ENCODE measurements at regions not wholly inside any gene's neighbourhood (a gene's known extent, or its start where the extent isn't known, plus 50 kb on each side); places are given as distances from the start of the nearest gene placed in this dataset.
A peak's percentile ranks its signal among the peaks of the same experiment; 100 is the strongest.

- H3K27me3 ChIP-seq (ENCODE audit: insufficient read depth, low read length, poor library complexity, severe bottlenecking) = no peaks in the 10 kb centered on the region
- H3K79me2 ChIP-seq (ENCODE audit: insufficient read depth, low read length) = no peaks in the 10 kb centered on the region
- no peaks in the 10 kb centered on the region for H4K20me1 ChIP-seq (ENCODE audit: insufficient read depth, low read length, poor library complexity, severe bottlenecking)
- H2AFZ ChIP-seq (ENCODE audit: low read length) = no peak overlapping the region
- peak overlapping the region; percentile 42 for H3K4me2 ChIP-seq (ENCODE audit: low read depth, low read length, poor library complexity, severe bottlenecking)
- peak overlapping the region; percentile 41 for H3K4me3 ChIP-seq (ENCODE audit: low read length, poor library complexity, severe bottlenecking)
- H3K9me3 ChIP-seq (ENCODE audit: insufficient read depth, low read depth, low read length) = no peaks in the 10 kb centered on the region
- TF ChIP-seq CTCF (conservative IDR thresholded peaks at IDR 0.05; ENCODE audit: low read length) (no peak), EZH2phosphoT487 (IDR thresholded peaks at IDR 0.05; ENCODE audit: borderline replicate concordance) (no peak)
- peaks cover 22% of the 10 kb centered on the region for H3K4me1 ChIP-seq (ENCODE audit: insufficient read depth, low read length, poor library complexity, severe bottlenecking)
- no peak overlapping the region for H3K9ac ChIP-seq (ENCODE audit: low read depth, low read length, poor library complexity, severe bottlenecking)
- no peaks in the 10 kb centered on the region for H3K9me2 ChIP-seq (replicated peaks; ENCODE audit: low read depth, low read length)
- 0 out of 2 replicates have a peak, but pooled peaks cover 4% of the 10 kb centered on the region for H3F3A ChIP-seq (ENCODE audit: low read depth)
- no peaks in the 10 kb centered on the region for H3K36me3 ChIP-seq (ENCODE audit: insufficient read depth, low read length)
Observed at GRCh38 chr3:153462545-153462944, 300.5 kb downstream of the RAP2B start.

GRCh38 chr3:153463895-153464294, 301.9 kb downstream of the RAP2B start:
- no peaks in the 10 kb centered on the region for H3K36me3 ChIP-seq (ENCODE audit: insufficient read depth, low read length)
- TF ChIP-seq EZH2phosphoT487 (IDR thresholded peaks at IDR 0.05; ENCODE audit: borderline replicate concordance) (no peak), CTCF (conservative IDR thresholded peaks at IDR 0.05; ENCODE audit: low read length) (no peak)
- H3K4me1 ChIP-seq (ENCODE audit: insufficient read depth, low read length, poor library complexity, severe bottlenecking) = peaks cover 22% of the 10 kb centered on the region
- no peak overlapping the region for H3K4me3 ChIP-seq (ENCODE audit: low read length, poor library complexity, severe bottlenecking)
- H2AFZ ChIP-seq (ENCODE audit: low read length) = no peak overlapping the region
- no peaks in the 10 kb centered on the region for H3K9me3 ChIP-seq (ENCODE audit: insufficient read depth, low read depth, low read length)
- H4K20me1 ChIP-seq (ENCODE audit: insufficient read depth, low read length, poor library complexity, severe bottlenecking) = no peaks in the 10 kb centered on the region
- H3K27me3 ChIP-seq (ENCODE audit: insufficient read depth, low read length, poor library complexity, severe bottlenecking) = no peaks in the 10 kb centered on the region
- no peak overlapping the region for H3K4me2 ChIP-seq (ENCODE audit: low read depth, low read length, poor library complexity, severe bottlenecking)
- 0 out of 2 replicates have a peak, but pooled peaks cover 4% of the 10 kb centered on the region for H3F3A ChIP-seq (ENCODE audit: low read depth)
- H3K79me2 ChIP-seq (ENCODE audit: insufficient read depth, low read length) = no peaks in the 10 kb centered on the region
- no peak overlapping the region for H3K9ac ChIP-seq (ENCODE audit: low read depth, low read length, poor library complexity, severe bottlenecking)
- no peaks in the 10 kb centered on the region for H3K9me2 ChIP-seq (replicated peaks; ENCODE audit: low read depth, low read length)

GRCh38 chr3:153469162-153469561, 307.1 kb downstream of the RAP2B start:
- H3K27me3 ChIP-seq (ENCODE audit: insufficient read depth, low read length, poor library complexity, severe bottlenecking) = no peaks in the 10 kb centered on the region
- H3K9me3 ChIP-seq (ENCODE audit: insufficient read depth, low read depth, low read length) = no peaks in the 10 kb centered on the region
- no peaks in the 10 kb centered on the region for H3K79me2 ChIP-seq (ENCODE audit: insufficient read depth, low read length)
- no peak overlapping the region for H3K9ac ChIP-seq (ENCODE audit: low read depth, low read length, poor library complexity, severe bottlenecking)
- TF ChIP-seq CTCF (conservative IDR thresholded peaks at IDR 0.05; ENCODE audit: low read length) (no peak), EZH2phosphoT487 (IDR thresholded peaks at IDR 0.05; ENCODE audit: borderline replicate concordance) (no peak)
- H3K4me2 ChIP-seq (ENCODE audit: low read depth, low read length, poor library complexity, severe bottlenecking) = no peak overlapping the region
- H3K36me3 ChIP-seq (ENCODE audit: insufficient read depth, low read length) = no peaks in the 10 kb centered on the region
- no peaks in the 10 kb centered on the region for H3K9me2 ChIP-seq (replicated peaks; ENCODE audit: low read depth, low read length)
- H3K4me3 ChIP-seq (ENCODE audit: low read length, poor library complexity, severe bottlenecking) = no peak overlapping the region
- no peaks in the 10 kb centered on the region for H3K4me1 ChIP-seq (ENCODE audit: insufficient read depth, low read length, poor library complexity, severe bottlenecking)
- no peaks in the 10 kb centered on the region for H3F3A ChIP-seq (ENCODE audit: low read depth)
- no peaks in the 10 kb centered on the region for H4K20me1 ChIP-seq (ENCODE audit: insufficient read depth, low read length, poor library complexity, severe bottlenecking)
- no peak overlapping the region for H2AFZ ChIP-seq (ENCODE audit: low read length)
